GM19043 (cell line): ENCODE measurements at regions not wholly inside any gene's neighbourhood (a gene's known extent, or its start where the extent isn't known, plus 50 kb on each side); places are given as distances from the start of the nearest gene placed in this dataset.
"Not testable (repeated sequence)": the region's sequence is repeated elsewhere in the genome, so short reads cannot be mapped to it uniquely, and the experiment has no call there.

Experiments
- ATAC-seq: cut with Tn5 transposase; IDR thresholded peaks from one replicate; pipeline ENCODE4 v1.9.1; 2021; ENCODE audit warnings: low read depth; ENCODE audit not compliant: unreplicated experiment

- ATAC-seq: no peak
Observed at GRCh38 chr9:89849096-89849495, 244.3 kb downstream of the GADD45G start.

GRCh38 chr9:89850153-89850552, 245.3 kb downstream of the GADD45G start:
- no peak for ATAC-seq

DNA sequence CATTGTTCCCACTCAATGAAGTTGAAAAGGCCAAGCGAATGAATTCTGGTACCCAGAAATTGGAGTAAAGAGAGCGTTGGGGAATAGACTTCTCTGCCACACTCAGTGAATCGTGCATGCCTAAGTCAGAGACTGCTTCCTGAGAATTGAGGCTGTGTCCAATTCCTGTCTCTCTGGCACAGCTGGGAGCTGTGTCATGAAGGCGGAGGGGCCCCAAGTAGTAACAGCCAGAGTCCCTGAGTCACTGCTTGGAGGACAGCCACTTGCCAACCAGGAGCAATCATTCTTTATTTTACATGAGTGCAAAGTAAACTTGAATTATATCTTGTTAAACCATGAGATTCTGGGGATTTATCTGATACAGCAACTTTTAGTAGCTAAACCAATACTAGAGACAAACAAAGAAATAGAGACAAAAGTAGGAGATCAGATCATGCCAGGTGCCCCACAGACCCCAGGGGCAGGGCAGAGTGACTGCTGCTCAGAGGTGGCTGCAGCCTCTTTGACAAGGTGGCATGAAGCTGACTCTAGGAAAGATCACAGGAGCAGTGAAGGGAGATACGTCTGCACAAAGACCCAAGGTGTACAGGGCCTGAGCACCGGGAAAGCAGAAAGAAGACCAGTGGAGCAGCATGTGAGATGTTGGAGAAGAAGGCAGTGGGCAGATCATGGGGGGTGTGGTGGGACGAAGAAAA, 246.0 kb downstream of the GADD45G start:
- ATAC-seq: no peak

- ATAC-seq: no peak
Observed at GRCh38 chr9:89853161-89853560, 248.3 kb downstream of the GADD45G start.

DNA sequence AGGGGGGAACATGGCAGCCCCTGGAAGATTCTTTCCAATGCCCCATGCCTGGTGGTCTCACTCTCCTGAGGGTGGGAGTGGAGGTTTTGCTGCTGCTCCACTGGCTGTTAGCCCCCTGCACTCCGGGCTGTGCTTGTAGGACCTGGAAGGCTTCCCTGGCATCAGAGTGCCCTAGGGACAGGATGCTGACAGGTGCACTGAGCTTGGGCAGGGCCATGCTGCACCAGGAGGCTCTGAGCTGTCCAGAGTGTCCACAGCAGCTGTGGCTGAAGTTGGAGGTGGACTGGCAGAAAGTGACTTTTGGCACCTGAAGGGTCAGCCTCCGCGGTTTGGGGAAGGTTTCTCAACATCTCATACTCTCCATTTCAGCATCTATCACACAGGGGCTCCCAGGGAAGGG, 249.1 kb downstream of the GADD45G start:
- ATAC-seq: no peak

- ATAC-seq: no peak
Observed at GRCh38 chr9:89854715-89855475, 250.1 kb downstream of the GADD45G start.

DNA sequence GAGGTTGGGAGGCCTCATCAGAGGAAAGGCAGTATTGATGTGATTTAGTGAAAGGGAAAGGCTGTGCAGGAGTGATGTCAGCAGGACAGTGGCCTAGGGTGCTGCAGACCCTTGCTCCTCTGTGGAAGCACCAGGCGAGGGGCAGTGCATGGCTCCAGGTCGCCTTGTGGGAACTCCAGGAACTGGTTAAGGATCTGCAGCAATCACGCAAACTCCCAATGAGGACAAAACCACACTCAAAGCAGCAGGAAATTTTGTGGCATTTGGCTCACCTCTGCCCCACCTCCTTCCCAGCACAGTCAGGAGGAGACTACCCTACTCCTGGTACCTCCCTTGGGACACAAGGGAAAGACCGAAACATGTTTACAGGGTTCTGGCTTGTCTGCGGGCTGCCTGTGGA, 251.5 kb downstream of the GADD45G start:
- ATAC-seq: not testable (repeated sequence)

GRCh38 chr9:89856950-89857349, 252.1 kb downstream of the GADD45G start:
- ATAC-seq: not testable (repeated sequence)

- ATAC-seq: not testable (repeated sequence)
Observed at GRCh38 chr9:89859842-89860241, 255.0 kb downstream of the GADD45G start.

DNA sequence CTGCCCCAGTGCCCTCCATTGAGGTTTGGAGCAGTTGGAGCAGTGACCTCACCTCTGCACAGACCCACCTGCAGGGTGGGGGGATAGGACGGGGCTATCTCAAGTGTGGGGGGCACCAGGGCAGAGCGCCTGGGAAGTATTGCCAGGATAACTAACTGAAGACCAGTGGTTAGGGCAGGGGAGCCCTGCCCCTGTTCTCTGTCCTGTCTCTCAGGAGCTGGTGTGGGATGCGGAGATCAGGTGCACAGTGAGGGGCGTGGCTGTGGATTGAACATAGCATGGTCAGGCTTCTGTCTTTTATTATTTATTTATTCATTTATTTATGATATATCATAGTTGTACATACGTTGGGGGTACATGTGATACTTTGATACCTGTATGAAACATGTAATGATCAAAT, 256.6 kb downstream of the GADD45G start:
- not testable (repeated sequence) for ATAC-seq

DNA sequence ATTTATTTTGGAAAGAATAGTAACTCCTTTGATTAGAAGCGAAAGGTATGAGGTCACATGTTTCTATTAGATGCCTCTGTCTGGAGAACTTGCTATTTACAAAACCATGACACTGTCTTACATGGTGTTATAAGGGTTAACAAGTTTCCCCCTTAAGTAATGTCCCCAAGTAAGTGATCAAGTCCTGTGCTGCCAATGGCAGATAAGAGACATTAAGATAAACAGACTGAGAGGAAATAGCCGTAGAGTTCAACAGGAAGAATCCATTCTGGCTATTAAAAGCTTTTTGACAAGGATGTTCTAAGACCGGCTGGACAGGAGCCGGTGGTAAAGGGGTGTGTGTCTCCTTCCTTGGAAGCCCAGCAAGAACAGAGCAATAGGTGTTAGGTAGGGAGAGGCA, 257.5 kb downstream of the GADD45G start:
- no peak for ATAC-seq

DNA sequence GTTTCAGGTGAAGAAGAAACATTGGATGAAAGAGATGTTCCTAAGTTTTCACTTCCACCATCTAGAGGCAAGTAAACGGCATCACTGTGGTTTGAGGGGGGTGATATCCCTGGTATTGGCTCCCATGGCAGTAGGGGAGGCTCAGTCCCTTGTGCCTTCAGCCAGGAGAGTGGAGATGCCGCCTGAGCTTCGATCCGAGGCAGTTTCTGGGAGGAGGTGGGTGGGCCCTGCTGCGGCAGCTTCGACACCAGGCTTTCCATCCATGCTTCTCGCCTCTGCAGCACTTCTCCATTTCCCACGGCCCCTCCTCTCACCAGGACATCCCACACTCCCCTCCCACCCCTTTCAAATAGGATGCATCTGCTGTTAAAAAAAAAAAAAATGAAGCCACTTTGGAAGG, 258.3 kb downstream of the GADD45G start:
- ATAC-seq: no peak

- no peak for ATAC-seq
Observed at GRCh38 chr9:89863837-89864236, 259.0 kb downstream of the GADD45G start.

GRCh38 chr9:89864257-89864656, 259.4 kb downstream of the GADD45G start:
- no peak for ATAC-seq

- ATAC-seq: no peak
Observed at GRCh38 chr9:89864731-89865130, 259.9 kb downstream of the GADD45G start.

DNA sequence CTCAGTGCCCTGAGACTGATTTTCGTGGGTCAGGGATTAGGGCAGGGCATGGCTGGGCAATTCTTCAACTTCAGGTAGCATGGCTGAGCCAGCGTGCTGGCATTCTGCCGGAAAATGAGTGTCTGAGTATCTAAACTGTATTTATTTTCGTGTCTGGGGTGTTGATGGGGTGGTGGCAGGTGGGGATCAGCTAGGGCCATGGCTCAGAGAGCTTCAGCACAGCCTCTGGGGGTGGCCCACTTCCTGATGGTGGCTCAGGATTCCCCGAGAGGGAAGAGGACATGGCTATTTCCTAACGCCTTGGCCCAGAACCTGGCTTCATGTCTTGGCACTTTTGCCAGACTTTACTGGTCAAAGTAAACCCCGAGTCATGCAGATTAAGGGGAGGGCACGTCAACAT, 260.5 kb downstream of the GADD45G start:
- ATAC-seq: no peak

GRCh38 chr9:89865981-89866380, 261.2 kb downstream of the GADD45G start:
- no peak for ATAC-seq

GRCh38 chr9:89866701-89867100, 261.9 kb downstream of the GADD45G start:
- ATAC-seq: no peak

DNA sequence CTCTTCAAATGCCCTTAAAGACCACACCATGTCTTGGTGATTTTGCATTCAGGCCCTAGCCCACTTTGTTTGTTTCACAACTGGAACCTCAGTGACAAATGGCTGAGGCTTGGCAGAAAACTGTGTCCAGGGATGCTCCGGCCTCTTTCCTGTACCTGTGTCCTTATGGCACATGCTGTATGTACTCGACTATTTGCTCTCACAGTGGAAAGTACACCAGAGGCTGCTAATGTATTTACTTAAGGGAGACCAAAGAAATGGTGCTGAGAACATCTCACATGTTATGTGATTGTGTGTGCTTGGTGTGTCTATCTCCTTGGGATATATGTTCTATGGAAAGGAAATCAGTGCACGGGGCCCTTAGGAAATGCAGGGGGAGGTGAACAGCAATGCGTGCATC, 263.3 kb downstream of the GADD45G start:
- no peak for ATAC-seq

GRCh38 chr9:89869793-89870580, 265.2 kb downstream of the GADD45G start:
- no peak for ATAC-seq

GRCh38 chr9:89871871-89872331, 267.1 kb downstream of the GADD45G start:
- no peak for ATAC-seq
